ENCODE measurements at regions not wholly inside any gene's neighbourhood (a gene's known extent, or its start where the extent isn't known, plus 50 kb on each side); places are given as distances from the start of the nearest gene placed in this dataset.

- TF ChIP-seq GLIS2 (tag by site-specific recombination; IDR thresholded peaks at IDR 0.05), result no peak
- TF ChIP-seq HOXC10 (CRISPR knock-in tag; IDR thresholded peaks at IDR 0.05), result no peak
- no peak for TF ChIP-seq SETDB1 (IDR thresholded peaks at IDR 0.05; ENCODE audit: insufficient read length, low read length)
- no peak for TF ChIP-seq ZNF747 (tag by site-specific recombination; IDR thresholded peaks at IDR 0.05)
- TF ChIP-seq ZNF658 (tag by site-specific recombination; IDR thresholded peaks at IDR 0.05), result no peak
- H3K27ac ChIP-seq (ENCODE audit: extremely low read depth, low read depth, low read length), result no peak overlapping the region
- ChIA-PET POLR2A (no interaction called here), CTCF (no interaction called here)
- no peaks in the 10 kb centered on the region for H3K36me3 ChIP-seq (ENCODE audit: control insufficient read depth in 2 of 2, insufficient read depth in 1 of 2, low read length in 2 of 2)
- no peaks in the 10 kb centered on the region for H3K9me3 ChIP-seq (ENCODE audit: control insufficient read depth, insufficient read depth, low read depth, low read length)
- H3K4me3 ChIP-seq (ENCODE audit: low read depth, low read length), result no peak overlapping the region
- peaks cover 6% of the 10 kb centered on the region for H3K4me1 ChIP-seq (ENCODE audit: control insufficient read depth, insufficient read depth, low read length)
Observed at GRCh38 chr3:23003733-23004046, 199.4 kb upstream of the UBE2E2 start.

- no peak for TF ChIP-seq ZNF623 (tag by site-specific recombination; IDR thresholded peaks at IDR 0.05)
- TF ChIP-seq ZNF544 (tag by site-specific recombination; IDR thresholded peaks at IDR 0.05), result no peak
- no peak for TF ChIP-seq ZNF558 (tag by site-specific recombination; IDR thresholded peaks at IDR 0.05)
- H3K27ac ChIP-seq (ENCODE audit: extremely low read depth, low read depth, low read length), result no peak overlapping the region
- H3K4me3 ChIP-seq (ENCODE audit: low read depth, low read length), result no peak overlapping the region
- CTCF ChIA-PET, result no interaction called here
- H3K36me3 ChIP-seq (ENCODE audit: control insufficient read depth in 2 of 2, insufficient read depth in 1 of 2, low read length in 2 of 2), result no peaks in the 10 kb centered on the region
- POLR2A ChIA-PET, result no interaction called here
- H3K9me3 ChIP-seq (ENCODE audit: control insufficient read depth, insufficient read depth, low read depth, low read length), result no peaks in the 10 kb centered on the region
- H3K4me1 ChIP-seq (ENCODE audit: control insufficient read depth, insufficient read depth, low read length), result peaks cover 6% of the 10 kb centered on the region
Observed at GRCh38 chr3:23004971-23005370, 198.2 kb upstream of the UBE2E2 start.

- ChIA-PET POLR2A (no interaction called here), CTCF (no interaction called here)
- Histone ChIP-seq H3K4me1 (ENCODE audit: control insufficient read depth, insufficient read depth, low read length) (no peaks in the 10 kb centered on the region; the same call in 1 of the 2 replicates), H3K9me3 (ENCODE audit: control insufficient read depth, insufficient read depth, low read depth, low read length) (no peaks in the 10 kb centered on the region), H3K4me3 (ENCODE audit: low read depth, low read length) (no peak overlapping the region), H3K27ac (ENCODE audit: extremely low read depth, low read depth, low read length) (no peak overlapping the region), H3K36me3 (ENCODE audit: control insufficient read depth in 2 of 2, insufficient read depth in 1 of 2, low read length in 2 of 2) (no peaks in the 10 kb centered on the region)
- TF ChIP-seq ZBTB6 (tag by site-specific recombination; IDR thresholded peaks at IDR 0.05) (no peak), ZNF645 (tag by site-specific recombination; IDR thresholded peaks at IDR 0.05) (no peak), ZBTB7A (tag by site-specific recombination; IDR thresholded peaks at IDR 0.05; ENCODE audit: low read depth) (no peak), ZNF629 (tag by site-specific recombination; IDR thresholded peaks at IDR 0.05) (no peak), ZNF19 (tag by site-specific recombination; IDR thresholded peaks at IDR 0.05; ENCODE audit: low read depth) (no peak), ZNF169 (tag by site-specific recombination; IDR thresholded peaks at IDR 0.05) (no peak), ZNF768 (tag by site-specific recombination; IDR thresholded peaks at IDR 0.05) (no peak), ZNF670 (tag by site-specific recombination; IDR thresholded peaks at IDR 0.05; ENCODE audit: low read depth) (no peak), ZNF704 (tag by site-specific recombination; IDR thresholded peaks at IDR 0.05) (no peak), ZIC2 (tag by site-specific recombination; IDR thresholded peaks at IDR 0.05) (no peak), PRDM10 (tag by site-specific recombination; IDR thresholded peaks at IDR 0.05) (no peak), ZNF600 (tag by site-specific recombination; IDR thresholded peaks at IDR 0.05) (no peak), ZNF155 (tag by site-specific recombination; IDR thresholded peaks at IDR 0.05) (no peak)
Observed at GRCh38 chr3:23017801-23018200, 185.3 kb upstream of the UBE2E2 start.

Measured in HEK293 (cell line).